ENCODE measurements at regions not wholly inside any gene's neighbourhood (a gene's known extent, or its start where the extent isn't known, plus 50 kb on each side); places are given as distances from the start of the nearest gene placed in this dataset.
A peak's percentile ranks its signal among the peaks of the same experiment; 100 is the strongest.

- TF ChIP-seq MAX (IDR thresholded peaks at IDR 0.05) (no peak), NFIC (IDR thresholded peaks at IDR 0.05) (no peak), TCF12 (IDR thresholded peaks at IDR 0.05; ENCODE audit: low read depth) (no peak), REST (IDR thresholded peaks at IDR 0.05; ENCODE audit: low read depth) (no peak), TEAD4 (IDR thresholded peaks at IDR 0.05) (no peak), EP300 (IDR thresholded peaks at IDR 0.05; ENCODE audit: borderline replicate concordance) (no peak), EGR1 (IDR thresholded peaks at IDR 0.05) (no peak), FOXM1 (IDR thresholded peaks at IDR 0.05; ENCODE audit: borderline replicate concordance, low read depth) (no peak), CEBPB (IDR thresholded peaks at IDR 0.05) (no peak), TAF1 (IDR thresholded peaks at IDR 0.05; ENCODE audit: low read depth) (no peak), RAD21 (IDR thresholded peaks at IDR 0.05; ENCODE audit: low read depth) (no peak)
- TF ChIP-seq, protein P1, sequence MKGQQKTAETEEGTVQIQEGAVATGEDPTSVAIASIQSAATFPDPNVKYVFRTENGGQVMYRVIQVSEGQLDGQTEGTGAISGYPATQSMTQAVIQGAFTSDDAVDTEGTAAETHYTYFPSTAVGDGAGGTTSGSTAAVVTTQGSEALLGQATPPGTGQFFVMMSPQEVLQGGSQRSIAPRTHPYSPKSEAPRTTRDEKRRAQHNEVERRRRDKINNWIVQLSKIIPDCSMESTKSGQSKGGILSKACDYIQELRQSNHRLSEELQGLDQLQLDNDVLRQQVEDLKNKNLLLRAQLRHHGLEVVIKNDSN (IDR thresholded peaks at IDR 0.05), result no peak
These were observed 981.2 kb downstream of the FAM133A start for GRCh38 chrX:94655180-94655579.

- TF ChIP-seq NFIC (IDR thresholded peaks at IDR 0.05), result no peak
- TF ChIP-seq RAD21 (IDR thresholded peaks at IDR 0.05; ENCODE audit: low read depth), result peak; percentile 15; the same call in 1 of the 2 replicates
These were observed 988.7 kb downstream of the FAM133A start for GRCh38 chrX:94662689-94663088.

- no peak for TF ChIP-seq MAX (IDR thresholded peaks at IDR 0.05)
- TF ChIP-seq YY1 (IDR thresholded peaks at IDR 0.05; ENCODE audit: low read depth), result no peak
- no peak for TF ChIP-seq TAF1 (IDR thresholded peaks at IDR 0.05; ENCODE audit: low read depth)
- TF ChIP-seq NFIC (IDR thresholded peaks at IDR 0.05), result no peak
- TF ChIP-seq CEBPB (IDR thresholded peaks at IDR 0.05), result no peak
- no peak for TF ChIP-seq TCF12 (IDR thresholded peaks at IDR 0.05; ENCODE audit: low read depth)
- no peak for TF ChIP-seq CREB1 (IDR thresholded peaks at IDR 0.05; ENCODE audit: low read depth)
- no peak for TF ChIP-seq EP300 (IDR thresholded peaks at IDR 0.05; ENCODE audit: borderline replicate concordance)
- TF ChIP-seq RAD21 (IDR thresholded peaks at IDR 0.05; ENCODE audit: low read depth), result no peak
- no peak for TF ChIP-seq FOXM1 (IDR thresholded peaks at IDR 0.05; ENCODE audit: borderline replicate concordance, low read depth)
- TF ChIP-seq TEAD4 (IDR thresholded peaks at IDR 0.05), result no peak
- no peak for TF ChIP-seq EGR1 (IDR thresholded peaks at IDR 0.05)
- TF ChIP-seq, protein P1 (IDR thresholded peaks at IDR 0.05), result no peak
- TF ChIP-seq REST (IDR thresholded peaks at IDR 0.05; ENCODE audit: low read depth), result no peak
- no peak for TF ChIP-seq ZBTB7A (IDR thresholded peaks at IDR 0.05; ENCODE audit: low read depth)
These were observed 1002.3 kb downstream of the FAM133A start for GRCh38 chrX:94676285-94676684.

DNA sequence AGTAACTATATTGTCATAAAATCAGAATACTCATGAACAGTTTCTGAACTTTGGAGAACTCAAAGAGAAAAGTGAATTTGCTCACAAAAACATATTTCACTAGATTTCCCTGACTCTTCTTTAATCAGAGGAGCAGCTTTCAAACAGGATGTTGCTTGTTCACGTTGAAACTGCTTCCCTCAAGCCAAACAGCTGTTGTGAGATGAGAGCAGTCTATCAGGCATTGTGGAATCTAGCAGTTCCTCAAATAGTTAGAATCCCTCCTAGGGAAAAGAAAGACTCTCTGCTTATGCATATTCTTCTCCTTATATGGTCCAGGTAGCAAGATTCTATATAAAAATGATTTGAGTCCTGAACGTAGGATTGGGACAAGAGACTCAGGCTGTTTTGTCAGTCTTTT lies 1012.1 kb downstream of the FAM133A start:
- no peak for TF ChIP-seq NFIC (IDR thresholded peaks at IDR 0.05)
- TF ChIP-seq TEAD4 (IDR thresholded peaks at IDR 0.05), result no peak
- TF ChIP-seq, protein P1 (IDR thresholded peaks at IDR 0.05), result no peak
- TF ChIP-seq YY1 (IDR thresholded peaks at IDR 0.05; ENCODE audit: low read depth), result no peak

- TF ChIP-seq CEBPB (IDR thresholded peaks at IDR 0.05), result no peak
- TF ChIP-seq CREB1 (IDR thresholded peaks at IDR 0.05; ENCODE audit: low read depth), result no peak
- no peak for TF ChIP-seq FOXM1 (IDR thresholded peaks at IDR 0.05; ENCODE audit: borderline replicate concordance, low read depth)
- TF ChIP-seq EGR1 (IDR thresholded peaks at IDR 0.05), result no peak
These were observed 1021.9 kb downstream of the FAM133A start for GRCh38 chrX:94695910-94696309.

GRCh38 chrX:94721386-94721785 lies 1047.4 kb downstream of the FAM133A start:
- TF ChIP-seq TCF12 (IDR thresholded peaks at IDR 0.05; ENCODE audit: low read depth) (no peak), FOXM1 (IDR thresholded peaks at IDR 0.05; ENCODE audit: borderline replicate concordance, low read depth) (no peak), MAX (IDR thresholded peaks at IDR 0.05) (no peak), NFIC (IDR thresholded peaks at IDR 0.05) (no peak), YY1 (IDR thresholded peaks at IDR 0.05; ENCODE audit: low read depth) (no peak), CEBPB (IDR thresholded peaks at IDR 0.05) (no peak)
